Omental fat pad (tissue), 3 donors: ENCODE measurements at regions not wholly inside any gene's neighbourhood (a gene's known extent, or its start where the extent isn't known, plus 50 kb on each side); places are given as distances from the start of the nearest gene placed in this dataset.

Source experiments
- ATAC-seq: fragments of 150-250 bp; one replicate; pipeline ENCODE4 v1.9.1; 2016; ENCODE audit warnings: mild to moderate bottlenecking, moderate library complexity; ENCODE audit not compliant: low FRiP score
- DNase-seq: peaks from one replicate; pipeline ENCODE4 v3.0.0-alpha.2; 2019; ENCODE audit warnings: low spot score
- CTCF ChIP-seq, 3 donors: fragments of 450-650 bp; IDR thresholded peaks; one replicate each; pipeline ENCODE4 v1.5.1; 2016 to 2017; ENCODE audit warnings: antibody characterized with exemption in 3 of 3, mild to moderate bottlenecking in 3 of 3, moderate library complexity in 2 of 3

GRCh38 chr15:45919806-45920205 is 285.0 kb downstream of the SQOR start:
- DNase-seq (no peak), ATAC-seq (peak; percentile 96)
- TF ChIP-seq CTCF (IDR thresholded peaks at IDR 0.05), result no peak

- ATAC-seq (no peak), DNase-seq (no peak)
- no peak for TF ChIP-seq CTCF (IDR thresholded peaks at IDR 0.05)
Measured at GRCh38 chr15:45921376-45921775, 286.5 kb downstream of the SQOR start.

GRCh38 chr15:45921978-45922377 is 287.1 kb downstream of the SQOR start:
- no peak for ATAC-seq
- no peak for DNase-seq
- TF ChIP-seq CTCF (IDR thresholded peaks at IDR 0.05), result no peak

- DNase-seq (no peak), ATAC-seq (no peak)
- TF ChIP-seq CTCF (IDR thresholded peaks at IDR 0.05), result no peak
Measured at GRCh38 chr15:45941367-45941766, 306.5 kb downstream of the SQOR start.

- DNase-seq (no peak), ATAC-seq (no peak)
- no peak for TF ChIP-seq CTCF (IDR thresholded peaks at IDR 0.05)
Measured at GRCh38 chr15:45943240-45943639, 308.4 kb downstream of the SQOR start.

GRCh38 chr15:45946111-45946510 is 311.3 kb downstream of the SQOR start:
- ATAC-seq (no peak), DNase-seq (no peak)
- TF ChIP-seq CTCF (IDR thresholded peaks at IDR 0.05), result no peak

GRCh38 chr15:45948181-45948621 is 313.4 kb downstream of the SQOR start:
- ATAC-seq (no peak), DNase-seq (no peak)
- no peak for TF ChIP-seq CTCF (IDR thresholded peaks at IDR 0.05)
